Peyer's patch (tissue), 4 donors: ENCODE measurements at regions not wholly inside any gene's neighbourhood (a gene's known extent, or its start where the extent isn't known, plus 50 kb on each side); places are given as distances from the start of the nearest gene placed in this dataset.

Source experiments
- DNase-seq, 3 donors: peaks; one replicate each; pipeline ENCODE4 v3.0.0-alpha.2; 2017 to 2019
- H3K27ac ChIP-seq, 4 donors: fragments of 200-600 bp; sonication (generic); one replicate each; pipeline ENCODE4 v1.5.1; 2016 to 2019
- H3K27me3 ChIP-seq, 2 donors: fragments of 200-600 bp; sonication (generic); one replicate each; pipeline ENCODE4 v1.5.1; 2019
- H3K36me3 ChIP-seq, 3 donors: fragments of 200-600 bp; sonication (generic); one replicate each; pipeline ENCODE4 v1.5.1; 2016 to 2019
- H3K4me1 ChIP-seq, 4 donors: fragments of 200-600 bp; sonication (generic); one replicate each; pipeline ENCODE4 v1.5.1; 2016 to 2019
- H3K4me3 ChIP-seq, 4 donors: fragments of 200-600 bp; sonication (generic); 1 replicate in 3 of 4; 2 replicates in 1 of 4; pipeline ENCODE4 v1.5.1; 2016 to 2019; ENCODE audit warnings: mild to moderate bottlenecking in 1 of 4
- H3K9me3 ChIP-seq, 4 donors: fragments of 200-600 bp; sonication (generic); one replicate each; pipeline ENCODE4 v1.5.1; 2016 to 2019; ENCODE audit warnings: mild to moderate bottlenecking in 1 of 4
- CTCF ChIP-seq, 6 experiments: fragments of 450-650 bp in 4 of 6; fragments of 200-600 bp in 2 of 6; sonication (generic) in 1 of 6; IDR thresholded peaks; one replicate each; pipeline ENCODE4 v1.5.1; 2017 to 2019; ENCODE audit warnings: antibody characterized with exemption in 6 of 6, mild to moderate bottlenecking in 3 of 6, moderate library complexity in 1 of 6
- POLR2A ChIP-seq, 2 donors: fragments of 450-650 bp; IDR thresholded peaks; one replicate each; pipeline ENCODE4 v1.5.1; 2017; ENCODE audit warnings: antibody characterized with exemption in 2 of 2, mild to moderate bottlenecking in 2 of 2, moderate library complexity in 2 of 2

GRCh38 chr22:49505337-49506009 is 322.2 kb downstream of the BRD1 start:
- H3K4me1 ChIP-seq, result no peaks in the 10 kb centered on the region
- H3K4me3 ChIP-seq, result no peak overlapping the region
- H3K27me3 ChIP-seq, result no peaks in the 10 kb centered on the region
- TF ChIP-seq POLR2A (IDR thresholded peaks at IDR 0.05) (no peak), CTCF (IDR thresholded peaks at IDR 0.05) (no peak)
- no peak for DNase-seq
- peaks cover 0 to 3% (median 0%) of the 10 kb centered on the region in 4 donors for H3K9me3 ChIP-seq
- H3K36me3 ChIP-seq, result no peaks in the 10 kb centered on the region
- no peak overlapping the region for H3K27ac ChIP-seq

GRCh38 chr22:49503896-49504521 is 323.7 kb downstream of the BRD1 start:
- Histone ChIP-seq H3K4me1 (no peaks in the 10 kb centered on the region), H3K27me3 (no peaks in the 10 kb centered on the region), H3K27ac (no peak overlapping the region), H3K36me3 (no peaks in the 10 kb centered on the region), H3K4me3 (no peak overlapping the region), H3K9me3 (no peaks in the 10 kb centered on the region)
- peak in 1 of 3 donors; percentile 24 for DNase-seq
- TF ChIP-seq POLR2A (IDR thresholded peaks at IDR 0.05), result no peak
- no peak for TF ChIP-seq CTCF (IDR thresholded peaks at IDR 0.05)

- Histone ChIP-seq H3K27ac (no peak overlapping the region), H3K4me3 (no peak overlapping the region), H3K27me3 (no peaks in the 10 kb centered on the region), H3K36me3 (no peaks in the 10 kb centered on the region), H3K9me3 (no peaks in the 10 kb centered on the region), H3K4me1 (no peaks in the 10 kb centered on the region)
- TF ChIP-seq POLR2A (IDR thresholded peaks at IDR 0.05) (no peak), CTCF (IDR thresholded peaks at IDR 0.05) (no peak)
- DNase-seq, result no peak
Observed at GRCh38 chr22:49503321-49503720, 324.4 kb downstream of the BRD1 start.

- TF ChIP-seq CTCF (IDR thresholded peaks at IDR 0.05) (no peak), POLR2A (IDR thresholded peaks at IDR 0.05) (no peak)
- DNase-seq, result peak in 1 of 3 donors; percentile 41
- no peak overlapping the region for H3K27ac ChIP-seq
Observed at GRCh38 chr22:49502126-49502826, 325.4 kb downstream of the BRD1 start.

GRCh38 chr22:49500942-49501395 is 326.7 kb downstream of the BRD1 start:
- Histone ChIP-seq H3K36me3 (no peaks in the 10 kb centered on the region), H3K4me3 (no peak overlapping the region), H3K9me3 (no peaks in the 10 kb centered on the region), H3K27me3 (no peaks in the 10 kb centered on the region), H3K4me1 (no peaks in the 10 kb centered on the region), H3K27ac (no peak overlapping the region)
- no peak for TF ChIP-seq CTCF (IDR thresholded peaks at IDR 0.05)
- no peak for TF ChIP-seq POLR2A (IDR thresholded peaks at IDR 0.05)
- no peak for DNase-seq

More at GRCh38 chr22:49502126-49502826, 325.4 kb downstream of the BRD1 start:
- Histone ChIP-seq H3K27me3 (no peaks in the 10 kb centered on the region), H3K4me3 (no peak overlapping the region), H3K9me3 (no peaks in the 10 kb centered on the region), H3K4me1 (no peaks in the 10 kb centered on the region), H3K36me3 (no peaks in the 10 kb centered on the region)
